ENCODE measurements at regions not wholly inside any gene's neighbourhood (a gene's known extent, or its start where the extent isn't known, plus 50 kb on each side); places are given as distances from the start of the nearest gene placed in this dataset.

DNA sequence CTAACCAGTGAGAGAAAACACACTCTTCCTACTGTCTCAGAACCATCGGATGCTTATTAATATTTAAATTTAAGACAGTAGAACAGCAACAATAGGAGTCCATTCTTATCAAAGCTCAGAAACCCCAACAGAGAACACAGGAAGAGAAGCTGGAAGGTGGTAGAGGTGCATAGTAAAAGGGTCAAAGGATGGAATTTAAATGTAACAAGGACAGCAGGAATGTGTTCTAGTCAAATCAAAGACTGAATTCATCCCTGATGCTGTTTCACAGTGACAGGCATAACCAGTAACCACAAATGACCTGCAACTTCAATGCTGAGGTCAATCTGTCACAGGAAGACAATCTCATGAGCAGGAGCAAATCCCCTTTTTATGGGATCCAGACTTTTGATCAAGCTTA lies 1259.7 kb downstream of the XPNPEP1 start:
- TF ChIP-seq, protein P1, sequence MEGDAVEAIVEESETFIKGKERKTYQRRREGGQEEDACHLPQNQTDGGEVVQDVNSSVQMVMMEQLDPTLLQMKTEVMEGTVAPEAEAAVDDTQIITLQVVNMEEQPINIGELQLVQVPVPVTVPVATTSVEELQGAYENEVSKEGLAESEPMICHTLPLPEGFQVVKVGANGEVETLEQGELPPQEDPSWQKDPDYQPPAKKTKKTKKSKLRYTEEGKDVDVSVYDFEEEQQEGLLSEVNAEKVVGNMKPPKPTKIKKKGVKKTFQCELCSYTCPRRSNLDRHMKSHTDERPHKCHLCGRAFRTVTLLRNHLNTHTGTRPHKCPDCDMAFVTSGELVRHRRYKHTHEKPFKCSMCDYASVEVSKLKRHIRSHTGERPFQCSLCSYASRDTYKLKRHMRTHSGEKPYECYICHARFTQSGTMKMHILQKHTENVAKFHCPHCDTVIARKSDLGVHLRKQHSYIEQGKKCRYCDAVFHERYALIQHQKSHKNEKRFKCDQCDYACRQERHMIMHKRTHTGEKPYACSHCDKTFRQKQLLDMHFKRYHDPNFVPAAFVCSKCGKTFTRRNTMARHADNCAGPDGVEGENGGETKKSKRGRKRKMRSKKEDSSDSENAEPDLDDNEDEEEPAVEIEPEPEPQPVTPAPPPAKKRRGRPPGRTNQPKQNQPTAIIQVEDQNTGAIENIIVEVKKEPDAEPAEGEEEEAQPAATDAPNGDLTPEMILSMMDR (conservative IDR thresholded peaks at IDR 0.05) = no peak
- H3K27ac ChIP-seq = no peak overlapping the region

DNA sequence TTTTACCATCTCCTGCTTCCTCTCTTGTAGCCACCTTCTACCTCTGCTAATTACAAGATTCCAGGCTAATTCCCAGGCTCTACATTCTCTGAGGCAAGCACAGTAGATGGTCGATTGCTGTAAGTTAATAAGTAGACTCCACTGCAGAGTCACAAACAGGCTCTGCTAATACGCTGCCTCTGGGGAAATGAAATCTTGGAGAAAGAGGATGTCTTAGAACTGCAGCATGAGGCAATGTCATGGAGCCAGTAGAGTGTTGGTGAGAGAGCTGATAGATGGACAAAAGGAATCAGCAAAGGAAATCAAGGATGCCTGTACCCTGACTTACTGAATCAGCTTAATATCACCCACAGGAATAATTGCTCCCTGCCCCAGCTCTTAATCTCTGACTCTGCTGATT lies 1260.3 kb downstream of the XPNPEP1 start:
- H3K27ac ChIP-seq = no peak overlapping the region
- TF ChIP-seq, protein P1 (conservative IDR thresholded peaks at IDR 0.05) = no peak

DNA sequence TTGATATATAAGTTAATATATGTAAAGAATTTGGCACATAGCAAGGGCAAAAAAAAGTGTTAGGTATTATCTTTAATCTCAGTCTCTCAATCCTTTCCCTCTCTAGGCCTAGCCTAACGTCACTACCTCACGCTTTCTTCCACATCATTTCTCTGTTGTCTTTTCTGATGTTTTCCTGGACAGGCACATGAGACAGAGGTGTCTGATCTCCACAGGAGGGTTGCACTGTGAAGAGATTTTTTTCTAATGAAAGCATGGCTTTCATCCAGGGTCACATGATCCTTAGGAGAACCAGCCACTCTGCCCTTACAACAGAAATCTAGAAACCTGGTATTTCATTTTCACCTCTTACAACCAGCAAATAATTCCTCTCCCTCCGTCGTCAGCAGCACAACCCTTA lies 1268.3 kb downstream of the XPNPEP1 start:
- TF ChIP-seq, protein P1 (conservative IDR thresholded peaks at IDR 0.05) = no peak
- H3K27ac ChIP-seq = no peak overlapping the region

DNA sequence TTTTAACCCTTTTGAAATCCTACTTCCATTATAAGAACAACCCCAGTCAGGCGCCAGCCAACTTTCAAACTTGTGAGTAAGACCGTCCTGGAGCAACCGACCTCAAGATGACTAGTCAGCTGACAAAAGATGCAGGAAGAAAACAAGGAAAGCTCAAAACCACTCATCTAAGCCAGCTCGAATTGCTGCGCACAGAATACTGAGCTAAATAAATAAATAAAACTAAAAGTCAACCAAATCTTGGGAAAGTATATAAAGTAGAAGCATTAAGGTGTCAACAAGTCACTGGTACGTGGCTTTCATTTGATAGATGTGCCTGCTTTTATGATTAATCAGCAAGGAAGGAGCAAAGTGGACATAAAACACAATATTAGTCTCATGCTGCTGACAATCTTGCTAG lies 1269.8 kb downstream of the XPNPEP1 start:
- TF ChIP-seq, protein P1 (conservative IDR thresholded peaks at IDR 0.05) = no peak
- no peak overlapping the region for H3K27ac ChIP-seq

DNA sequence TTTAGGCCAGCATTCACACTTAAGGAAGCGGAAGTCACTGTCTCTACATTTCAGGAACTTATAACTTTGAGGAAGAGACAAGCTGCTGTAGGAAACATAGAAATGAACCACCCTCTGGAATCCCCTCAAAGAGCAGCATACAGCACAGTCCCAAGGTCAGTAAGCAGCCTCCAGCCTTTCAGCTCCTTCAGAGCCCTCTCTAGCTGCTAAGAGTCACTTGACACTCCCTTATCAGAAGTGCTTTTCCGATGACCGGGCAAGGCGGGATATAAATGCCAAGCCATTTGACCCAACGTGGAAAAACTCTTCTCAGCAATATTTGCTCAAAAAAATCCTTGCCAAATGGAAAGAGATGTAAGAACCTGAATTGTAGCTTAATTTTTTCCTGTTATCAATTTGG lies 1284.3 kb downstream of the XPNPEP1 start:
- TF ChIP-seq, protein P1 (conservative IDR thresholded peaks at IDR 0.05) = no peak
- H3K27ac ChIP-seq = no peak overlapping the region

DNA sequence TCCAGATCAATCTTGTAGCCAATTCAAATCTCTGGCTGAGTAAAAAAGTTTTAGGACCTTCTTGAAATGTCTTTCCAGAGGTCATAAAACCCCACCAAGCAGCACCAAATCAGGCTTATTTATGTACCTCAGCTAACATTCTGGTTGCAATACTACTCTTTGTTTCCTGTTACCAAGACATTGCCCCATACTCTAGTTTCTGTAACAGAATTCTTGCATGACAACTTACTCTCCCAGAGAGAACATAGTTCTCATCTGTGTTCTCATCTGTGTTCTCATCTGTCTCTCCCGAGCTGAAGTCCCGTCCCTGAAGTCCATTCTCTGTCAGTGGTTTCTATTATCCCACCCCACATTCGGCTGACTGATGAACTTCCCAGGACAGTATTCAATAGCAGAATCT lies 1285.1 kb downstream of the XPNPEP1 start:
- TF ChIP-seq, protein P1 (conservative IDR thresholded peaks at IDR 0.05) = no peak

DNA sequence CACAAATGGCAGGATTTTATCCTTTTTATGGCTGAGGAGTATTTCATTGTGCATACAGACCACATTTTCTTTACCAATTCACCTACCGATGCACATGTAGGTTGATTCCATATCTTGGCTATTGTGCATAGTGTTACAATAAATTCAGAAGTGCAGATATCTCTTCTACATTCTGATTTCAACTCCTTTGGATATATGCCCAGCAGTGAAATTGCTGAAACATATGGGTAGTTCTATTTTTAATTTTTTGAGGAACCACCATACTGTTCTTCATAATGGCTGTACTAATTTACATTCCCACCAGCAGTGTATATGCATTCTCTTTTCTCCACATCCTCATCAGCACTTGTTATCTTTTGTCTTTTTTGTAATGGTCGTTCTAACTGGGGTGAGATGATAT lies 1290.3 kb downstream of the XPNPEP1 start:
- no peak overlapping the region for H3K27ac ChIP-seq
- TF ChIP-seq, protein P1 (conservative IDR thresholded peaks at IDR 0.05) = no peak

More for the DNA sequence above, 1285.1 kb downstream of the XPNPEP1 start:
- H3K27ac ChIP-seq = no peak overlapping the region

DNA sequence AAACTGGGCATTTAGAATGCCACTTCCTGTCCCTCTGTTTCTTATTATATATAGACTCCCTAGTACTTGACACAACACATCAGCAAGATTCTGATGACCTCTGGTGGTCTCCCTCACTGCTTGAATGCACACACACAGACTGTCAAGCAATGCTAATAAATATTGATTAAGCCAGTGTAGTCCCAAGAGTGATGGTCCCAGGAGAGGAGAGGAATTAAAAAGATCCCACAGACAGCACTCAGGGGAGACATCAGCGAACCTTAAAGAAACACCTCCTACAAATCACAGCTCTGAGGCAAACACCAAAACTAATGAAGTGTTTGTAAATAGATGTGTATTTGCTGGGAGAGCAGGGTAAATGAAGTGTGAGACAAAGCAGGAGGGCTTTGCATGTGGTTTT lies 1291.2 kb downstream of the XPNPEP1 start:
- TF ChIP-seq, protein P1 (conservative IDR thresholded peaks at IDR 0.05) = no peak
- H3K27ac ChIP-seq = no peak overlapping the region

Measured in VCaP (cell line).